NT2/D1 (cell line): ENCODE measurements at regions not wholly inside any gene's neighbourhood (a gene's known extent, or its start where the extent isn't known, plus 50 kb on each side); places are given as distances from the start of the nearest gene placed in this dataset.

Experiments used
- DNase-seq: peaks from one replicate; pipeline ENCODE4 v3.0.0-alpha.2; 2011; ENCODE audit warnings: low read depth, low spot score
- H3K27me3 ChIP-seq: 2 replicates; pipeline ENCODE4 v1.6.0; 2011; ENCODE audit warnings: mild to moderate bottlenecking; ENCODE audit not compliant: insufficient read length, insufficient read depth
- H3K36me3 ChIP-seq: 2 replicates; pipeline ENCODE4 v1.6.1; 2011; ENCODE audit warnings: mild to moderate bottlenecking, low read length, mixed read lengths; ENCODE audit not compliant: insufficient read depth, insufficient read length
- H3K4me1 ChIP-seq: 2 replicates; pipeline ENCODE4 v1.5.1; 2011; ENCODE audit not compliant: insufficient read depth, insufficient read length
- H3K4me3 ChIP-seq: 2 replicates; pipeline ENCODE4 v1.5.1; 2011; ENCODE audit warnings: low read depth; ENCODE audit not compliant: insufficient read length
- H3K9ac ChIP-seq: 2 replicates; pipeline ENCODE4 v1.6.0; 2011; ENCODE audit warnings: low read depth; ENCODE audit not compliant: insufficient read length
- H3K9me3 ChIP-seq: 2 replicates; pipeline ENCODE4 v1.5.1; 2011; ENCODE audit warnings: mild to moderate bottlenecking, low read length; ENCODE audit not compliant: insufficient read depth
- SUZ12 ChIP-seq: IDR thresholded peaks from 2 replicates; pipeline ENCODE4 v1.6.1; 2011; ENCODE audit not compliant: insufficient read length, insufficient read depth; ENCODE audit errors: extremely low read depth
- YY1 ChIP-seq: IDR thresholded peaks from 2 replicates; pipeline ENCODE4 v1.6.1; 2011; ENCODE audit not compliant: insufficient read length, insufficient read depth
- ZNF274 ChIP-seq: IDR thresholded peaks from 2 replicates; pipeline ENCODE4 v1.6.1; 2011; ENCODE audit warnings: mild to moderate bottlenecking, low read depth, low read length

DNA sequence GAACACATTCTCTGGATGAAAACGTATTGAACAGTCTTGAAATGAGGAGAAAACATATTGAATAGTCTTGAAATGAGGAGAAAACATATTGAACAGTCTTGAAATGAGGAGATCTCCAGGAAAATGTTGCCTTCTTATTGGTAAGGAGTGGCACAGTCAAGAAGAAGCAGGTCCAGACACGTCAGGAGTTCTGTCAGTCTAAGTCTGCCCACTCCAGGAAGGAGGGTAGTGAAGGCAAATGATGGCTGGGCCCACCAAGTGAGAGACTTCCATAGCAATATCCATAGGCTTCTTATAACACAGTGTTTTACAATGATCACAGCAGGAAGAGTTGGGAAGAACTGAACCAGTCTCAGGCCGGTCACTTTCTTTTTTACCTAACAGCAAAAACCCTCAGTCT, 316.2 kb downstream of the ETAA1 start:
- TF ChIP-seq ZNF274, result no peak
- no peak overlapping the region for H3K9ac ChIP-seq

DNA sequence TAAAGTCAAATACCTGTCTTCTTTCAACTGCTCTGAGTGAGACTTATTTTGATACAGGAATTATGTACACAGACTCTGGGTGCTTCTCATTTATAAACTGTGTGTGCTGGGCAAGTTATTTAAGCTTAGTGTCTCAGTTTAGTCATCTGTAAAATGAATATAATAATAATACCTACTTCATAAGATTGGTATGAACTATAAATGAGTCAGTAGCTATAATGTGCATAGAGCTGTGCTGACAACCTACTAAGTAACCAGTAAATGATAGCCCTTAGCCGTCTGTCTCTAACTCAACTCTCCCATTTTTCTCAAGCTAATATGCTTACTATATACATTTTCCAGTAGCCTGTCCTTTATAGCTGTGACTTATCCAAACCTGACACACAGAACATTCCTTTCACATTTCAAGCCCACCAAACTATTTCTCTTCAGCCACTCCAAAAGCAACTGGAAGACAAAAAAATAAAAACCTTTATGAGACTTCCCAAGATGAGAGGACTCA, 319.8 kb downstream of the ETAA1 start:
- Histone ChIP-seq H3K9ac (no peak overlapping the region), H3K36me3 (no peaks in the 10 kb centered on the region), H3K9me3 (peaks cover 12% of the 10 kb centered on the region; the same call in 1 of the 2 replicates), H3K27me3 (no peaks in the 10 kb centered on the region), H3K4me3 (no peak overlapping the region), H3K4me1 (no peaks in the 10 kb centered on the region)
- DNase-seq, result no peak
- TF ChIP-seq SUZ12 (no peak), ZNF274 (no peak), YY1 (no peak)

More for the DNA sequence above, 316.2 kb downstream of the ETAA1 start:
- H3K9me3 ChIP-seq, result no peaks in the 10 kb centered on the region
- H3K36me3 ChIP-seq, result no peaks in the 10 kb centered on the region
- no peak for DNase-seq
- H3K4me1 ChIP-seq, result no peaks in the 10 kb centered on the region
- H3K4me3 ChIP-seq, result no peak overlapping the region
- H3K27me3 ChIP-seq, result no peaks in the 10 kb centered on the region

DNA sequence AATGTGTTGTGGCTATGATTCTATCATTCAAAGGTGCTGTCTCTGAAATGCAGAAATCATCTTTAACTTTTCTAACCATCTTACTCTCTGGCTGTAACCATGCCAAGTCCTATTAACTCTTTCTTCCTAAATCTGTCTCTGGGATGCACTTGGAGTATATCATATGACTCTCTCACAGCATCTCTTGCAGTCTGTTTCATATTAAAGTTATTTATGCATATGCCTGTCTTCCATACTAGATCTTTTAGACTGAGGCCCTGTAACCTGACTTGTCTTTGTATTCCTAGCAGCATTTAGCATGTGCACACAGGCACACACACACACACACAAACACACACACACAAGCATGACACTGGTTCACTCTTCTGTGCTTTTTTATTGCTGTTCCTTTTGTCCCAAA, 320.6 kb downstream of the ETAA1 start:
- no peak for TF ChIP-seq ZNF274
- no peak for TF ChIP-seq YY1
- TF ChIP-seq SUZ12, result no peak
- peaks cover 17% of the 10 kb centered on the region; the same call in 1 of the 2 replicates for H3K9me3 ChIP-seq
- H3K36me3 ChIP-seq, result no peaks in the 10 kb centered on the region
- H3K27me3 ChIP-seq, result no peaks in the 10 kb centered on the region
- H3K4me3 ChIP-seq, result no peak overlapping the region
- H3K4me1 ChIP-seq, result no peaks in the 10 kb centered on the region
- no peak overlapping the region for H3K9ac ChIP-seq
- no peak for DNase-seq

DNA sequence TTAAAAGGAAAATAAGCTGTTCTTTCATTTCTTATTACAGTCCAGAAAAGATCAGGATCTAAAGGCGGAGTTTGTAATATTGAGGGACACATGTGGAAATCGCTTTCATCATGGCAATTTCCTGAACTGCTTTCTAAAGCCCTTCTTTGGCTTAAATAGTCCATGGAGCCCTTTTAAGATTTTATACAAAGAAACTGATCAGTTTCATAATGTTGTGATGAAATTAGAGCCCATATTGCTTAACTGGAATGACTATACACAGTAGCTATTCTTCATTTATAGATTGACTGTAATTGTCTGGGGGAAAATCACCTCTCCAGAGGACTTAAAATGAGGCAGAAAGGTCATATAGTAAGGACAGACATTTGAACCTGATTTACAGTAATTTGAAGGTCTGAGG, 322.2 kb downstream of the ETAA1 start:
- no peak overlapping the region for H3K9ac ChIP-seq
- H3K27me3 ChIP-seq, result no peaks in the 10 kb centered on the region
- H3K4me3 ChIP-seq, result no peak overlapping the region
- no peaks in the 10 kb centered on the region for H3K36me3 ChIP-seq
- no peak for TF ChIP-seq SUZ12
- H3K4me1 ChIP-seq, result no peaks in the 10 kb centered on the region
- peaks cover 17% of the 10 kb centered on the region; the same call in 1 of the 2 replicates for H3K9me3 ChIP-seq
- no peak for DNase-seq

DNA sequence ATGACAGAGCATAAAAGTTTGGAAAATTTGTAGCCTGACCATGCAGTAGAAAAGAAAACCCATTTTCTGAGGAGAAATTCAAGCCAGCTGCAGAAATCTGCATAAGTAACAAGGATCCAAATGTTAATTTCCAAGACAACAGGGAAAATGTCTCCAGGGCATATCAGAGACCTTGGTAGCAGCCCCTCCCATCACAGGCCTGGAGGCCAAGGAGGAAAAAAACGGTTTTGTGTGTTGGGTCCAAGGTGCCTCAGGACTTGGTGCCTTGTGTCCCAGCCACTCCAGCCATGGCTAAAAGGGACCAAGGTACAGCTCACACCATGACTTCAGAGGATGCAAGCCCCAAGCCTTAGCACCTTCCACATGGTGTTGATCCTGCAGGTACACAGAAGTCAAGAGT, 324.4 kb downstream of the ETAA1 start:
- no peak for DNase-seq

DNA sequence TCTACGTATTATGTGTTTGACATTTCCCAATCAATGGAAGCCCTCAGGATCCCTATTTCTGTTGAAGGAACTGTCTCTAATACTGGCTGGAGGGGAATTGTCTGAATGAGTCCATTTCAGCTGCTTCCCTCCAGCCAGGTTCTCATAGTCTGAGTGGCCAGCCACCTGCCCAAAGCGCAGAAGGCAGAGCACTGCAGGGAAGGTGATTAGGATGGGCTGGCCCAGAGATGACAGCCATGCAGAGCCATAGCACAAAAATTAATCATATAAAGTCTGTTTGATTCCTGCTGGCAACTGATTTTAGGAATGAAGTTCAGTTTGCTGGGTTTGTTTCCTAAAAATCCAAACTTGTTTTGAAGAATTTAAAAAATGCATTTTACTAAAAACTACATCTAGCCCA, 327.1 kb downstream of the ETAA1 start:
- no peak for TF ChIP-seq SUZ12
- TF ChIP-seq ZNF274, result no peak
- TF ChIP-seq YY1, result no peak
- no peak overlapping the region for H3K9ac ChIP-seq
- no peaks in the 10 kb centered on the region for H3K36me3 ChIP-seq
- no peak for DNase-seq
- H3K4me3 ChIP-seq, result no peak overlapping the region
- H3K9me3 ChIP-seq, result peaks cover 17% of the 10 kb centered on the region; the same call in 1 of the 2 replicates
- H3K27me3 ChIP-seq, result no peaks in the 10 kb centered on the region
- H3K4me1 ChIP-seq, result no peaks in the 10 kb centered on the region

More for the DNA sequence above, 324.4 kb downstream of the ETAA1 start:
- Histone ChIP-seq H3K27me3 (no peaks in the 10 kb centered on the region), H3K9me3 (peaks cover 17% of the 10 kb centered on the region; the same call in 1 of the 2 replicates), H3K4me3 (no peak overlapping the region), H3K4me1 (no peaks in the 10 kb centered on the region), H3K9ac (no peak overlapping the region), H3K36me3 (no peaks in the 10 kb centered on the region)
- TF ChIP-seq YY1 (no peak), SUZ12 (no peak), ZNF274 (no peak)

DNA sequence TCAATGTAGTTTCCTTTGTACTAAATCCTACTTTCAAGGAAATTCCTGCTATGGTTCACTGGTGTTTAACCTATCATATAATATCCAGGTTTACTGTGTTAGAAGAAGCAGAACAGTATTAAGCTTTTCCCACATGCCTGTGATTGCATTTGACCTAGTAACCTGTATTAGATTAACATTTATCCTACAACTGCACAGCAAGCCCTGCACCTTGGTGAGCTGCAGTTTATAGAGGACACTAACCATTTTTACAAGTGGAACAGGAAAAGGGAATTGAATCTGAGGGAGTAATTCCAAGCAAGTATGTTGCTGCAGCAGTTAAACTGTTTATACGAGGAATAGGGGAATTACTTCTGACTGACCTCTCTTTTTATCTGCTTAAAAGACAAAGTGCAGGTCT, 328.6 kb downstream of the ETAA1 start:
- Histone ChIP-seq H3K9ac (no peak overlapping the region), H3K27me3 (no peaks in the 10 kb centered on the region), H3K4me3 (no peak overlapping the region), H3K9me3 (peaks cover 15% of the 10 kb centered on the region; the same call in 1 of the 2 replicates), H3K36me3 (no peaks in the 10 kb centered on the region), H3K4me1 (no peaks in the 10 kb centered on the region)
- TF ChIP-seq ZNF274, result no peak
- TF ChIP-seq YY1, result no peak
- TF ChIP-seq SUZ12, result no peak
- DNase-seq, result no peak

DNA sequence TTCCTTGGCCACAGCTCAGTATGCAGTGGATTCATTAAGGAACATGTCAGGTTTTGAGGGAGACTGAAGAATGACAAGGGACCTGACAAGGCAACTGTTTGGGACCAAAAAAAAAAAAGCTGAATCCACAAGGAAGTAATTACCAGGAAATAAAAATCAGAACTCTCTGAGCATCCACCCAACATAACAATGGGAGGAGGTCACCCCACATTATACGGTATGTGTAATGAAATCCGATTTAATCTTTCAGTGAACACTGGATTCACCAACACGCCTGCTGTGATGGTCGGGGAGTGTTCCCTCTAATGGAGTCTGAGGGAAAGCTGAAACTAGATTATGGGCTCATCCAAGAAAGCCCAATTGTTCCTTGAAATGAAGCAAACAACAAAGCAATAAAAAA, 329.3 kb downstream of the ETAA1 start:
- Histone ChIP-seq H3K9ac (no peak overlapping the region), H3K4me3 (no peak overlapping the region), H3K9me3 (peaks cover 11% of the 10 kb centered on the region; the same call in 1 of the 2 replicates), H3K27me3 (no peaks in the 10 kb centered on the region), H3K4me1 (no peaks in the 10 kb centered on the region), H3K36me3 (no peaks in the 10 kb centered on the region)
- no peak for DNase-seq
- TF ChIP-seq YY1 (no peak), ZNF274 (no peak), SUZ12 (no peak)
